GM21576 (cell line): ENCODE measurements at regions not wholly inside any gene's neighbourhood (a gene's known extent, or its start where the extent isn't known, plus 50 kb on each side); places are given as distances from the start of the nearest gene placed in this dataset.

ENCODE experiments used
- ATAC-seq: cut with Tn5 transposase; IDR thresholded peaks from one replicate; pipeline ENCODE4 v1.9.1; 2021; ENCODE audit warnings: mild to moderate bottlenecking, moderate library complexity; ENCODE audit not compliant: unreplicated experiment

- no peak for ATAC-seq
Measured at GRCh38 chr5:121783700-121784099, 68.0 kb upstream of the FTMT start.

- ATAC-seq, result no peak
Measured at GRCh38 chr5:121793791-121794190, 57.9 kb upstream of the FTMT start.

GRCh38 chr5:121795511-121795910 lies 56.2 kb upstream of the FTMT start:
- ATAC-seq, result no peak

- no peak for ATAC-seq
Measured at GRCh38 chr5:121797681-121798518, 53.8 kb upstream of the FTMT start.
